Limb (tissue), 2 donors: ENCODE measurements at regions not wholly inside any gene's neighbourhood (a gene's known extent, or its start where the extent isn't known, plus 50 kb on each side); places are given as distances from the start of the nearest gene placed in this dataset.
"Not testable (repeated sequence)": the region's sequence is repeated elsewhere in the genome, so short reads cannot be mapped to it uniquely, and the experiment has no call there.

ENCODE experiments used
- DNase-seq, 2 donors: peaks; one replicate each; pipeline ENCODE4 v3.0.0-alpha.2; 2016; ENCODE audit errors: extremely low spot score in 2 of 2

GRCh38 chr2:212913640-212914306 lies 237.6 kb downstream of the IKZF2 start:
- DNase-seq = no peak

DNA sequence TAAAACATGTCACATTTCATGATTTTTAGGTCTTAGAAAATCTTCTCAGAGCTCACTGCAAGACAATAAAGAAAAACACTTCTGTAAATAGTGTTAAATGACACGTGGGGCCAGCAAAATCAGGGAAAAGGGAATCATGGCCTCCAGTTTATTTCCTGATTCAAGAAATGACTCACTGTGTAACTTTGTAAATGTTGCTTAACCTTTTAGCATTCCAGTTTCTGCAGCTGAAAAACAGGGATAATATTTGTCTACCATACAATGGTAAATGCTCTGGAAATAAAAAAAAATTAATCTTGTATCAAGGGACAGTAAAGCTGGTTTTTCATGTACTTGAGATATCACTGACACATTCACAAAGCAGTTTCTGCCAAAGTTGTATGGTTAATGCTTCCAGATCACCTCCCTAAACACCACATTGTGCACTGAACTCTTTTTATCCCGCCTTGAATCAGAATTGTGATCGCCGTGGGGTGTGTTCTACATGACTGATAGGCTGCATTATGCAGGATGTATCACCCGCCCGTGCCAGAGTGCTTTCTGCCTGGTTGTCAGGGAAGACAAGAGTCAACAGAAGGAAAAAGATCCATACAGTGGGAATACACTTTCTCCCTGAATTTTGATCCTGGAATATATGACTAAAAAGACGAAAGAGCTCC lies 238.8 kb downstream of the IKZF2 start:
- peak in 1 of 2 donors; percentile 2 for DNase-seq

DNA sequence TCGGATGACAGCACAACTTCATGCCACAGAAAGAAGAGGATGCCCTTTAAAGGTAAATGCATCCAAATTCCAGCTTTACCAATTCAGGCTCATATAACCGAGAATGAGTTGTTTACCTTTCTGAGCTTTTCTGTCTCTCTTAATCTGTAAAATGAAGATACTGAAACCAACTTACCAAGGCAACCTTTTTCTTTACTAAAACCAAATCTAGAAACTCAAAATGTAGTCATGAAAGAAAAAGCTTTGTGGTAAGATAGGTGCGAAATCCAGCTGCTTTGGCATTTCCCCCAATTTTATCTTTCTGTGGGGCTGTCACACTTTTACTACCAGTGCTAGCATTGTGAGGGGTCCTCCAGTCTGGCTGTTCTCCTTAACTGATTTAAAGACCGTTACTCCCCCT lies 240.4 kb downstream of the IKZF2 start:
- DNase-seq = no peak

GRCh38 chr2:212908682-212909435 lies 242.6 kb downstream of the IKZF2 start:
- no peak for DNase-seq

- DNase-seq = no peak
Measured at GRCh38 chr2:212908031-212908430, 243.4 kb downstream of the IKZF2 start.

- DNase-seq = no peak
Measured at GRCh38 chr2:212906620-212907019, 244.8 kb downstream of the IKZF2 start.

DNA sequence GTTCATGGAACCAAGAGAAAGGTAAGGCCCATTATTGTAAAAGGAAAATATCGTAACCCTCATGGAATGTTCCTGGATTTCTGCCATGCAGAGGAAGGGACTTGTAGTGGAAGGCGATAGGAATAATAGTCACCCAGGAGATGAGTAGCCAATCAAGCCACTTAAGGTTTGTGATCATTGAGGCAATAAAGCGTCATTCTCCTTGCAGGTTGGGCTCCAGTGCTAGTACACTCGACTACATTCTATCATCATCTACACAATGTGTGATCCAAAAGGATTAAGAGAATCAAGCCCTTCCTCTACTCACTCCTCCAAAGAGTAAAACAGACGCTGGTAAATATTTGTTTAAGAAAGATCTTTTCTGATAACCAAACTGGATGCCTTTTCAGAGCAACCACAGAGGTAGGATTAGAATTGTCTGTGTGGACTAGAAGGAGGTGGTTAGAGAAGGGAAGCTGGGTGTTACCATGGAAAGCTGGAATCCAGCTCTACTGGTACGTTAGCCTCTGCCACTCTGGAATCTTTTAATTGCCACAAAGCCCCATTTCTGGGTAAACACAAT lies 245.7 kb downstream of the IKZF2 start:
- DNase-seq = no peak

- DNase-seq = no peak
Measured at GRCh38 chr2:212904646-212905045, 246.8 kb downstream of the IKZF2 start.

GRCh38 chr2:212903413-212903812 lies 248.0 kb downstream of the IKZF2 start:
- DNase-seq = no peak

DNA sequence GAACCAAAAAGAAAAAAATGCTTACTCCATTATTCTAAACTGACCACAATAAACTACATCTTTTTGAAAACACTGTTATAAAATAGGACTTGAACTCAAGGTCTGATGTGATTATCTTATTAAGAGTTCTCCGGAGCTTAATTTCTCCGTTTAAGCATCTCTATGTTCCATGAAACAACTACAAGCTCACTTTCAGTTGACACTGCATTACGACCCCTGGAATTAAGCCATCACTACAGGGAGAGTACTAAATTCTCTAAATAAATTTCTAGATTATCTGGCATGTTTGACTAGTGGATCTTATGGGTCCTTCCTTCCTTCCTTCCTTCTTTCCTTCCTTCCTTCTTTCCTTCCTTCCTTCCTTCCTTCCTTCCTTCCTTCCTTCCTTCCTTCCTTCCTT lies 249.0 kb downstream of the IKZF2 start:
- no peak for DNase-seq

DNA sequence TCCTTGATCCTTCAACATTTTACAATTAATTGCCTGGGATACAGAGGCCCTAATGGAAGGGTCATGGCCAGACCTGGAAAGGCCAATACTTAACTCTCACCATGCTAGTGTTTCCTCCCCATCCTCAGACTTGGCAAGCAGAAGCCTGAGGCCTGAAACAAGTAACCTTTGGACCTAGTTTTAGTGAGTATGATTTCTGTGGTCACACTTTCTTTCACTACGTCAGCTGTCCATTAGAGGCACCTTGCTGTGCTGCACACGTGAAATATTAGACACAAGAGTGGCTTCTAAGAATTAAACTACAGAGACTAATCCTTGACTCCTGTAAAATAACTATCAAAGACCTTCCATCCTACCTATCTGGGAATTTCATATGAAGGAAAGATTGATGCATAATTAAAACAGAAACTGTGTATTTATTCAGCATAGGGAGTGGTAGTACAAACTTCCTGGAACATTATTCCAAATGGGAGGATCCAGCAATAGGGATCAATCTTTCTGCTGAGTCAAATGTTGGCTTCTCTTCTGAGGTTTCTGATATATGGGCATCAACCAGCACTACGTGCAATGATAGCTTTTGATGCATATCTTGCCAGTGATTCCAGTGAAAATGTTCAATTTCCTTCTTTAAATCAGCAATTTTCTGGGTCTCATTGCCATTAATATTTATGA lies 249.7 kb downstream of the IKZF2 start:
- no peak for DNase-seq

GRCh38 chr2:212900715-212901114 lies 250.7 kb downstream of the IKZF2 start:
- no peak for DNase-seq

DNA sequence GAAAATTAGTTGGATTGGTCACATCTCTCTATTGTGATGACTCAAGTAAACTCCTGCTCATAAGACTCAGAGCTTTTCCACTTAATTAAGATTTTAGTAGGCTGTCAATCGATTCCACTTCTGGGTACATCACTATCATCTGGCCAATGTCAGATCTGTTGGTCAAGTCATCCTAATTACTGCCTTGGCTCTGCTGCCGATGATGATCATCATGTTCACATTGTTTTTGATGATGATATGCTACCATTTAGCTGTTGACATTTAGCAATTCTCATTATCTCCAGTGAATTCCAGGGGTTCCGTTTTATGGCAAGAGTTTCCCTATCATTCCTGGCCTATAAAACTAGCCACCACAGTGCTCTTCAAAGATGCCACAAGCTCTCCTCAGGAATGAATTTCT lies 253.4 kb downstream of the IKZF2 start:
- no peak for DNase-seq

- no peak for DNase-seq
Measured at GRCh38 chr2:212897296-212897695, 254.1 kb downstream of the IKZF2 start.

- no peak for DNase-seq
Measured at GRCh38 chr2:212894026-212894425, 257.4 kb downstream of the IKZF2 start.

- no peak for DNase-seq
Measured at GRCh38 chr2:212893216-212893615, 258.2 kb downstream of the IKZF2 start.

DNA sequence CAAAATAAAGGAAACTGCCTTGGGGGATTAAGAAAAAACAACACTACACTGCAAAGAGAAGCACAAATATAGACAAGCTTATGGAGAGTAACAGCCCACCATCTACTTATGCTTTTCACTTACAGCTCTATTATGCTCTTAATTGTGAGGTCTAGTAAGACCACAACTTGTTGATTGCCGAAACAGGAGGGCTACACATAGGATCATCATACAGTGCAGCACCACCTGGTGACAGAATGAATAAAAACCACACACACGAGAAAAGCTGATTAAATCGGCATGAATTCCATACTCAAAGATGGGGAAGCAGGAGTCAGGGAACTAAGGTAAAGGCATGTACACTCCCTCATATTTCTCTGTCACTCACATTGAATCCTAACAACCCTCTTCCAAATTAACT lies 259.2 kb downstream of the IKZF2 start:
- DNase-seq = peak in 1 of 2 donors; percentile 22

DNA sequence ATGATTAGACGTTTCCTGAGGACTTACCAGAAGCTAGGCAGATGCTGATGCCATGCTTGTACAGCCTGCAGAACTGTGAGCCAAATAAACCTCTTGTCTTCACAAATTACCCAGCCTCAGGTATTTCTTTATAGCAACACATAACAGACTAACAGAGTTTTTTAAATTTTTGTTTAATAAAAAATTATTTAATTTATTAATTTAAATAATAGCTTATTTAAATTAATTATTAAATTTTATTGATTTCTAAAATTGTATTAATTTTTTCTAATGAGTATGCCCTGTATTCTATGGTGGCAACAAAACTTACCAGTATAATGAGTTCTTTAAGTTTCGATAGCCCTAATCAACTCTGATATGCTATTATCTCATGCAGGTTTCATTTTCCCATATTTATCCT lies 259.8 kb downstream of the IKZF2 start:
- DNase-seq = no peak

GRCh38 chr2:212882626-212883025 lies 268.8 kb downstream of the IKZF2 start:
- DNase-seq = no peak

- DNase-seq = not testable (repeated sequence)
Measured at GRCh38 chr2:212876556-212876955, 274.9 kb downstream of the IKZF2 start.

DNA sequence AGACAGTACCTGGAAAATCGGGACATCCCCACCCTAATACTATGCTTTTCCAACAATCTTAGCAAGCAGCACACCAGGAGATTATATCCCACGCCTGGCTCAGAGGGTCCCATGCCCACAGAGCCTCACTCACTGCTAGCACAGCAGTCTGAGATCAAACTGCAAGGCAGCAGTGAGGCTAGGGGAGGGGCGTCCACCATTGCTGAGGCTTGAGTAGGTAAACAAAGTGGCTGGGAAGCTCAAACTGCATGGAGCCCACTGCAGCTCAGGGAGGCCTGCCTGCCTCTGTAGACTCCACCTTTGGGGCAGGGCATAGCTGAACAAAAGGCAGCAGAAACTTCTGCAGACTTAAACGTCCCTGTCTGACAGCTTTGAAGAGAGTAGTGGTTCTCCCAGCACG lies 275.5 kb downstream of the IKZF2 start:
- not testable (repeated sequence) for DNase-seq

GRCh38 chr2:212873256-212873655 lies 278.2 kb downstream of the IKZF2 start:
- DNase-seq = no peak
